A549 (cell line): ENCODE measurements at regions not wholly inside any gene's neighbourhood (a gene's known extent, or its start where the extent isn't known, plus 50 kb on each side); places are given as distances from the start of the nearest gene placed in this dataset.

Experiments used
- CBX2 ChIP-seq: fragments of 200-600 bp; sonication (generic); IDR thresholded peaks from 2 replicates; pipeline ENCODE4 v1.6.1; 2016; ENCODE audit warnings: low read depth, mild to moderate bottlenecking, borderline replicate concordance
- CEBPB ChIP-seq, 2 experiments: fragments of >200 bp in 1 of 2; sonication (Bioruptor Twin) in 1 of 2; formaldehyde crosslinking in 1 of 2; IDR thresholded peaks; 2 replicates each; pipeline ENCODE4 v1.6.1; 2012 to 2016
- EHMT2 ChIP-seq: fragments of 200-600 bp; sonication (generic); IDR thresholded peaks from 2 replicates; pipeline ENCODE4 v1.6.1; 2016; ENCODE audit warnings: antibody characterized with exemption, low read depth, mild to moderate bottlenecking, moderate library complexity
- MAFK ChIP-seq: fragments of 450-650 bp; IDR thresholded peaks from 2 replicates; pipeline ENCODE4 v1.6.1; 2014; ENCODE audit not compliant: partially characterized antibody
- PBX3 ChIP-seq: IDR thresholded peaks from 2 replicates; pipeline ENCODE4 v1.6.1; 2012
- PHF8 ChIP-seq: fragments of 200-600 bp; sonication (generic); IDR thresholded peaks from 2 replicates; pipeline ENCODE4 v1.6.1; 2016; ENCODE audit warnings: low read depth, mild to moderate bottlenecking, antibody characterized with exemption, moderate library complexity, borderline replicate concordance
- RAD21 ChIP-seq, 2 experiments: fragments of >200 bp in 1 of 2; sonication (Bioruptor Twin) in 1 of 2; formaldehyde crosslinking in 1 of 2; IDR thresholded peaks in 1 of 2; conservative IDR thresholded peaks in 1 of 2; 2 replicates in 1 of 2; 3 replicates in 1 of 2; pipeline ENCODE4 v1.6.1; 2012 to 2018; ENCODE audit warnings: inconsistent platforms in 1 of 2
- RCOR1 ChIP-seq: fragments of 150-350 bp; IDR thresholded peaks from 2 replicates; pipeline ENCODE4 v1.6.1; 2014; ENCODE audit warnings: antibody characterized with exemption, low read length, low read depth
- REST ChIP-seq: fragments of 200-600 bp; sonication (generic); IDR thresholded peaks from 2 replicates; pipeline ENCODE4 v1.6.1; 2016; ENCODE audit warnings: antibody characterized with exemption, mild to moderate bottlenecking, moderate library complexity
- RFX5 ChIP-seq: fragments of 450-650 bp; IDR thresholded peaks from 2 replicates; pipeline ENCODE4 v1.7.1; 2014; ENCODE audit warnings: antibody characterized with exemption, mild to moderate bottlenecking, moderate library complexity
- TFCP2L1 ChIP-seq: fragments of 250-450 bp; sonication (Bioruptor Pico); IDR thresholded peaks from 2 replicates; pipeline ENCODE4 v1.5.0; 2021; ENCODE audit warnings: mild to moderate bottlenecking
- TF ChIP-seq, protein P1 (sequence below): fragments of >200 bp; sonication (Bioruptor Twin); formaldehyde crosslinking; IDR thresholded peaks from 3 replicates; pipeline ENCODE4 v1.6.1; 2016
- TF ChIP-seq, protein P2 (sequence below): fragments of >200 bp; sonication (Bioruptor Twin); formaldehyde crosslinking; IDR thresholded peaks from 3 replicates; pipeline ENCODE4 v1.5.1; 2016

DNA sequence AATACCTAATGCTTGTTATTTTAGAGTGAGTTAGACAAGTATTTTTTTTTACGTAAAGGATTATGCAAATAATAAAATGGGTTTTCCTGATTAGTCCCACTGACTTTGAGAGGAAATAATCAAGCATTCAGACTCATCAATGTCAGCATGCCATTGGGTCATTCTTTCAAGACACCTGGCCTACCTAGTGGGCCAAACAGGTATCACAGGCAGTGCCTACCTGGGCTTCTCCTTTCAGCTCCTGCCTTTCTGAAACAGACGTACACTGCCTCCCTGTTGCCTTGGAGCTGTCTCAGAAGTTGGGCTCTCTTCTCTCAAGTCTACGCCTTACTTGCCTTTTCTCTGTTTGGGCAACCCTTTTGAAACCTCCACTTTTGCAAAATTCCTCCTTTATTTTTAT lies 545.6 kb downstream of the SNAPC1 start:
- no peak for TF ChIP-seq RCOR1
- TF ChIP-seq, protein P1, sequence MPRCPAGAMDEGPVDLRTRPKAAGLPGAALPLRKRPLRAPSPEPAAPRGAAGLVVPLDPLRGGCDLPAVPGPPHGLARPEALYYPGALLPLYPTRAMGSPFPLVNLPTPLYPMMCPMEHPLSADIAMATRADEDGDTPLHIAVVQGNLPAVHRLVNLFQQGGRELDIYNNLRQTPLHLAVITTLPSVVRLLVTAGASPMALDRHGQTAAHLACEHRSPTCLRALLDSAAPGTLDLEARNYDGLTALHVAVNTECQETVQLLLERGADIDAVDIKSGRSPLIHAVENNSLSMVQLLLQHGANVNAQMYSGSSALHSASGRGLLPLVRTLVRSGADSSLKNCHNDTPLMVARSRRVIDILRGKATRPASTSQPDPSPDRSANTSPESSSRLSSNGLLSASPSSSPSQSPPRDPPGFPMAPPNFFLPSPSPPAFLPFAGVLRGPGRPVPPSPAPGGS, result no peak
- no peak for TF ChIP-seq CBX2
- no peak for TF ChIP-seq PBX3
- TF ChIP-seq PHF8, result no peak
- no peak for TF ChIP-seq RFX5
- no peak for TF ChIP-seq RAD21 (conservative IDR thresholded peaks at IDR 0.05 in 1 of 2, IDR thresholded peaks at IDR 0.05 in 1 of 2)
- TF ChIP-seq EHMT2, result no peak
- TF ChIP-seq, protein P2, sequence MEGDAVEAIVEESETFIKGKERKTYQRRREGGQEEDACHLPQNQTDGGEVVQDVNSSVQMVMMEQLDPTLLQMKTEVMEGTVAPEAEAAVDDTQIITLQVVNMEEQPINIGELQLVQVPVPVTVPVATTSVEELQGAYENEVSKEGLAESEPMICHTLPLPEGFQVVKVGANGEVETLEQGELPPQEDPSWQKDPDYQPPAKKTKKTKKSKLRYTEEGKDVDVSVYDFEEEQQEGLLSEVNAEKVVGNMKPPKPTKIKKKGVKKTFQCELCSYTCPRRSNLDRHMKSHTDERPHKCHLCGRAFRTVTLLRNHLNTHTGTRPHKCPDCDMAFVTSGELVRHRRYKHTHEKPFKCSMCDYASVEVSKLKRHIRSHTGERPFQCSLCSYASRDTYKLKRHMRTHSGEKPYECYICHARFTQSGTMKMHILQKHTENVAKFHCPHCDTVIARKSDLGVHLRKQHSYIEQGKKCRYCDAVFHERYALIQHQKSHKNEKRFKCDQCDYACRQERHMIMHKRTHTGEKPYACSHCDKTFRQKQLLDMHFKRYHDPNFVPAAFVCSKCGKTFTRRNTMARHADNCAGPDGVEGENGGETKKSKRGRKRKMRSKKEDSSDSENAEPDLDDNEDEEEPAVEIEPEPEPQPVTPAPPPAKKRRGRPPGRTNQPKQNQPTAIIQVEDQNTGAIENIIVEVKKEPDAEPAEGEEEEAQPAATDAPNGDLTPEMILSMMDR, result no peak
- TF ChIP-seq CEBPB (IDR thresholded peaks at IDR 0.05), result no peak
- TF ChIP-seq TFCP2L1 (CRISPR knock-in tag), result no peak
- no peak for TF ChIP-seq MAFK
- TF ChIP-seq REST, result no peak
